NCI-H2171 (cell line): ENCODE measurements at regions not wholly inside any gene's neighbourhood (a gene's known extent, or its start where the extent isn't known, plus 50 kb on each side); places are given as distances from the start of the nearest gene placed in this dataset.

Experiments used
- DNase-seq: peaks from one replicate; lab custom pipeline; 2025; lab: John Stamatoyannopoulos, UW

DNA sequence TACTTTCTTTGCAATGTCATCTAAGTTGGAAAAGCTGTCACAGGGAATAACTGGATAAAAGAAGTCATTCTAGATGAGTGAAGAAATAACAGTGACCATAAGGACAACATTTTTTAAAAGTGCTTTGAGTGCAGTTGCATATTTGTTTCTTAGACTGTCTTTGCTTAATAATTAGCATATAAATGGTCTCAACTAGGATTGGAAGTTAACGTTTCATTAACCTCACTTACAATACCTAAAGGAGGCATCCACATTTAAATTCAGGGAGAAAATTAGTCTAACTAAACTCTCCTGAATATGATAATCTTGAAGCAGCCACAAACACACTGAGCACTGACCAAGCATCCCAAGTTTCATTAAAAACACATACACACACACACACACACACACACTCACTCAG lies 780.7 kb downstream of the PCDH18 start:
- DNase-seq: no peak

DNA sequence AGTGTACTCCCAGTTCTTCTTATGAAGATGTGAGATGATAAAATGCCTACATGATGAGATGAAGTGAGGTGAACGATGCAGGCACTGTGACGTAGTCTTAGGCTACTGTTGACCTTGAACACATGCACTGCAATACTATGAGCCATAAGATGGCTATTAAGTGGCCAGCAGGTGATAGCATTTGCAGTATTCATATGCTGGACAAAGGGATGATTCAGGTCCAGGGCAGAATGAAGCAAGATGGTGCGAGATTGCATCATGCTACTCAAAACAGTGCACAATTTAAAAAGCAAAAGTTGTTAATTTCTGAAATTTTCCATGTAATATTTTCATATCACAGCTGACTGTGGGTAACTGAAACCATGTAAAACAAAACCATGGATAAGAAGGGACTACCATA lies 781.4 kb downstream of the PCDH18 start:
- no peak for DNase-seq

DNA sequence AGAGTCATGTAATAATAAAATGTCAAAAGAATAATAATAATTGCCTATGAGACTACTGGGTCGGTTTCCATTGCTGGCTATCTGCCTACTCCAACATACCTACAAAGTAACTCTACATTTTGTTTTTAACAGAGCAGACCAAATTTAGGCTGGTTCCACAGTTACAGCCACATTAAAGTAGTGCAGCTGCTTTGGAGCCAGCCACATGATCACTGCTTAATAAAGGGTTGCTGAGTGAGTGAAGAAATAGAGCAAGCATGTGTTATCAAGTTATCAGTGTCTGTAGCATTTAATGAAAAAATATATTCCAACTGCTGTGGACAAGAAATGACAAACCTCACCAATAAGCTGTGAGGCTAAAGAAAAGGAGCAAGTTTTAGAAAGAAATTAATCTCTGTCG lies 782.3 kb downstream of the PCDH18 start:
- no peak for DNase-seq

DNA sequence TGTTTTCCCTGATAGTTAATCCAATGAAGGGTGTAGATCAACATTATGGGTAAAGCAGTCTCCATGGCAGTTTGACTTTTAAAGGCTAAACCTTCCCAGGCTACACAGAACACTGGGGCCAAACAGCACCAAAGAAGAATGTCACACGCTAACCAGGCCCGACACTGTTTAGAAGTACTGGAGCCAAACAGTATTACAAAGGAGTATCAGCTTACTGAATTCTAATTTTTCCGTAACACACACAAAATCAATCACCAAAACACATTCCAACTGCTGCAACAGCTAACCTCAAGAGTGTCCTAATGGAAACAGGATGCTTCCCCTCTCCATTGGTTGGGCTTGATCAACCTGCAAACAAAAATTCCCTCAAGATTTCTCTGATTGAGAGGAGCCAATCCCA lies 783.5 kb downstream of the PCDH18 start:
- no peak for DNase-seq

DNA sequence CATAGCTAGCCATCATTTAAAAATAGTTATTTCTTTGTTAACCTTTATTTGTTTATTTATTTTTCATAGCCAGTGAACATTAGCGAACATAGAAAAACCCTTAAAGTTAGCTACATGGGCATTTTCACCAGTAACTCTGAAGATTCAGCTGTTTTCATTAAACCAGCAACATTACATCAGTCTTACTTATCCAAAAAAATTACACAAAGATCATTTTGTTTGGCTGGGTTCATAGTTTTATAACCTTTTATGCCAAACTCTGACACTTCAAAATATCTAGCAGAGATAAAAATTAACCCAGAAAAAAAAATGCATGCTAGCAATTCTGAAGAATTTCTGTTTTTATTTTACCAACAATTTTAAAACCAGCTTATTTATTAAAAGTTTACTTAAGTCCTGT lies 784.1 kb downstream of the PCDH18 start:
- DNase-seq: no peak

DNA sequence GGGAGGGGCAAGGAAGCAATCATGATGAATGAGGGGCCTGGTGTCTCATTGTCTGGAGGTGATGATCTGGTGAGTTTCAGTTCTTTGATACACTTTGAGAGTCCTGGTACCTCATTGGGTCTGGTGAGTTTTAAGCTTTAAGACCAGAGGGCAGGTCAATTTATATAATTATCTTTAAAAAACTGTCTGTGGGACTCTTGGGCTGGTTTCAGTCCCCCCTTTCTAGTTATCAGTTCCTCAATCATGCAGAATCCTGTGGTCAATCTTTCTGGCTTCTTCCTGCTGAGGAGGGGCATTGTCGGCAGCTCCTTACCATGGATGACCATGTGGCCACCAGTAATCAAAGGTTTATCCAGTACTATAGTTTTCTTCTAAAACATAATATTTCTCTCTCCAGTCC lies 789.1 kb downstream of the PCDH18 start:
- no peak for DNase-seq

DNA sequence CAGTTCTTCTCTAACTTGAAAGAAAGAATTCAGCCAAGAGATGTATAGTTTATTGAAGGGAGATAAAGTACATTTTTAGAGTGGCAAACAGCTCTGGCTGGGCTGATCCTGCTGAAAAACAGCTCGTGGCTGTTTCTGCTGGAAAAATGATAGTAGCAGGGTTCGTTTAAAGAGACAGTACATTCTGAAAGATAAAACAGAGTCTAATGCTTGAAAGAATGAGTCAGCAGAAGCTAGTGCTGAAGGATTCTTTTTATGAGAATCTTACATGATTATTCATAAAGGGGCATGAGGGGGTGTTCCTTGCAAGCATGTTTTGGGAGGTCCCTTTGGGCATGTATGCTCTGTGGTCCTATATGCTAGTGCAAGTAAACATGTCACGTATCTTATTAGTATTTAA lies 790.0 kb downstream of the PCDH18 start:
- no peak for DNase-seq

DNA sequence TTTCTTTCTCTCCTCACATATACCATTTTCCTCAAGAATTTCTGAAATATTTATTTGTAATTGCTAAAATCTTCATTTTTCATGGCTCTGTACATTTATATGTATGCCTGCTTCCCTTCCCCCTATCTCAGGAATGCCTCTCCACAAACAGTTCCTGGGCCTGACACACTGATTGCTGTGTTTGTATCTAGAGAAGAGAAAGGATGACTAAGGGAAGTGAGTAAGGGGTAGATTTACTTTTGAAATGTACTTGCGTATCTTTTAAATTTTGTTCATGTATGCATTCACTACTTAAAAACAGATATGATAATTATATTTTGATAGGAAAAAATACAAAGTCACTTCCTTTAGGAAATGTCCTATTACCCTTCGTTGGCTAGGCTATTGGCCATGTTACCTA lies 790.8 kb downstream of the PCDH18 start:
- no peak for DNase-seq

DNA sequence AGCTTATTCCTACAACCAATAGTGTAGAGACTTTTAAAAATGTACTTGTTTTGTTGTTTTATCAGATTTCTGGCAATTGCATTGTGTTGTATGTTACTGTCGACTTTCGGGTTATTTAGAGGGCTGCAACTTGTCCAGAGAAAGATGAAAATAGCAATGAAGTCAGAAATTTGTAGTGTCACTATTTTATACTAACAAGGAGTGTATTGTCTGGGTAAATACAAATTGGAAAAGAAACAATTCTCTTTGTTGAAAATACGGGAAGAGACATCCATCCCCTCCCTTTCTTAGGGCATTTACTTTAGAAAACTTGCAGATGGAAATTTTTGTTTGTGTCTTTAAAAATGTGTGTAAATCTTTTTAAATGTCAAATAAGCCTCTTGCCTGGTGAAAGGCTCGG lies 792.0 kb downstream of the PCDH18 start:
- no peak for DNase-seq

DNA sequence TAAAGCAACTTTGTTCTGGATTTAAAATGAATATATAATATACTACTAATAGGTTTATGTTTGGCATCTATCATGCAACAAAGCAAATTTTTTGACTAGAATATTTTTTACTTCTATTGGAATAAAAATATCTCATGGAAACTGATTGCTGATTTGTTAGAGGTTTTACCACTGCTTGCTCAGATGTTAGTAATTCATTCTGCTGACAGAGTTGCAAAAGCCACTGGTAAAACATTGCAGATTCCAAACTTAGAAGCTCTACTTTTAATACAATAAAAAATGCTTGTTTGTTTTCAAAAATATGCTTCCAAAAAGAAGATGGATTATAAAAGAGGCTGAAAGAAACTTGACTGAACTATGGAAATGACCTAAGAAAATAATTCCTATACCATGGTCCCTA lies 795.2 kb downstream of the PCDH18 start:
- DNase-seq: no peak

DNA sequence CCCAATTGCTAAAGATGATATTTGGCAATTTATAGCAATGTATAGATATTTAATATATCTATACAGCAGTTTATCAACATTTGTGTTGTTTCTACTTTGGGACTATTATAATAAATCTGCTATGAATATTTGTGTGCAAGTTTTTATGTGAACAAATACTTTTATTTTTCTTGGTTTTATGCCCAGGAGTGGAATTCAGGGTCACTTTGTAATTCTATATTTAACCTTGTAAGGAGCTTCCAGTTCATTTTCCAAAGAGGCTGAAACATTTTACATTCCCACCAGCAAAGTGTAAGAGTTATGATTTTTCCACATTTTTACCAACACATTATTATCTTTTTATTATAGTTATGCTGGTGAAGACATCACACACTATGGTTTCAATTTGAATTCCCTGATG lies 801.3 kb downstream of the PCDH18 start:
- no peak for DNase-seq

DNA sequence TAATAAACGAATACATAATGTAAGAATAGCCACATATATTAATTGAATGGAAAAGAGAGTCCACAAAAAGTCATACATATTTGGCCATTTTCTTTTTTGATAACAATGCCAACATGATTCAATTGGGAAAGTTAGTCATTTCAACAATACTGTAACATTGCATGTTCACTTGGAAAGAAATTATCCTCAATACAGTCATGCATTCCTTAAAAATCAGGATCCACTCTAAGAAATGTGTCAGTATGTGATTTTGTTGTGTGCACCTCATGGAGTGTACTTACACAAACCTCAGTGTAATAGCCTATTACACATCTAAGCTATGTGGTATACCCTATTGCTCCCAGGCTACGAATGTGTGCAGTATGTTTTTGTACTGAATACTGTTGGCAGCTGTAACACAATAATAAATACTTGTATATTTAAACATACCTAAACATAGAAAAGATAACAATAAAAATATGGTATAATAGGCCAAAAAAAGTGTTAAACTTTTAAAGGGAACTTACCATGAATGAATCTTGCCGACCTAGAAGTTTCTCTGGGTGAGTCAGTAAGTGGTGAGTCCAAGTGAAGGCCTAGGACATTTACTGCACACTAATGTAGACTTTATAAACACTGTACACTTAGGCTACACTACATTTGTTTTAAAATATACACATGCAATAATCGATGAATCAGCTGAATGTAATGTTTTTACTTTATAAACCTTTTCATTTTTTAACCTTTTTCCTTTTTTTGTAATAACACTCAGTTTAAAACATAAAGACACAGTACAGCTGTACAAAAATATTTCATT lies 806.8 kb downstream of the PCDH18 start:
- no peak for DNase-seq

DNA sequence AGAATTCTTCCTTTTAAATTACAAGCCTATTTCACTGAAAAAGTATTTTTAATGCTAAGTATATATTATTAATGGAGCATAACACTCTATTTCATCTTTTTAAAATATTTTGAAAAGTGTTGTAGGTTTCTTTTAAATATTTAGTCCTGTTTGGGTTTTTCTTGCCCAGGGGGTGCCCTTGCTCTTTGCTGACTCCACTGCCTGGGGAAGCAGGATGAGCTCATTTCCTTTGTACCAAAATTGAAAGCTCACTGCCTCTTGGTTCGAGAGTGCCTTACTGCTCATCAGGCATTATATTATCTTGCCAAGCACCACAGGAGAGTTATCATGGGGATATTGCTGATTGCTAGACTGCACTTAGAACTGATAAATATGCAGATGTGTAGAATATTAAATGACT lies 819.2 kb downstream of the PCDH18 start:
- DNase-seq: no peak

DNA sequence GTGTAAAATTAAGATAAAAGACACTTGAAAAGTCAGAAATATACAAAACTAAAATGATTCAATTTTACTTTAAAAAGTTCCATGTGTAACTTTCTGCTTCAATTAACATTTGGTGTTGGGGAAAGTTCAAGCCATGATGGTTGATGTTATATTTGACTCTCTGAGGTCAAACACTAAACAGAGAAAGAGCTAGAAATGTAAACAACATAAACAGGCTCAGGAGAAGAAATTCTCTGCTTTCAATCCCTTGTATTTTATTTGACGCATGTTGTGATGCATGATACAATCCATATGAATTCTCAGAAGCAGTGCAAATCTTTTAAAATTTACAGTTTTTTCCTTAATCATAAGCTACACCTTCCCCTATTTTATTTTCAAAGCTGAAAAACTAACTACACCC lies 822.4 kb downstream of the PCDH18 start:
- no peak for DNase-seq

DNA sequence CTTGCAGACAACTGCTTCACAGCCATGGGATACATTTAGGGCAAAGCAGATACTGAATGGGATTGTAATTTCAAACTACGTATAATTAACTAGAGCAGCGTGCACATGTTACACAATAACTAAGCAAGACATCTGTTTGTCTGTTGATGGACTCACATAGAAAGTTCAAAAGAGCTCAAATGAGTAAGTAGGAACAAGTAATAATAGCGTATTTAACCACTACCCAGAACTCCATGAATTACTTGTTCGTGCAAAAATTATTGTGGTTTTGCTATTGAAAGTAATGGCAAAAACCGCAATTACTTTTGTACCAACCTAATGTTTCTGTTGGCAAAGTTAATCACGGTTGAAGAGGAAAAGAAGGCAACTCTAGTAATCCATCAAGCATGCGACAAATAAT lies 825.4 kb downstream of the PCDH18 start:
- no peak for DNase-seq

DNA sequence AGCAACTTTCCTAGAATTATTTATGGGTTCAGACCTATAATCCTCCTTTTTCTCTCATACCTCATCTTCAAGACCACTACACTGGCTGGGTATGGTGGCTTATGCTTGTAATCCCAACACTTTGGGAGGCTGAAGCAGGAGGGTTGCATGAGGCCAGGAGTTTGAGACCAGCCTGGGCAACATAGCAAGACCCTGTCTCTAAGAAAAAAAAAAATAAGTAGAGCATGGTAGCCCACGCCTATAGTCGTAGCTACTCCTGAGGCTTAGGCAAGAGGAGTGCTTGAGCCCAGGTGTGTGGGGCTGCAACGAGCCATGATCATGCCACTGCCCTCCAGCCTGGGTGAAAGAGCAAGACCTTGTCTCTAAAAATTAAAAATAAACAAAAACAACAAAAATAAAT lies 832.4 kb downstream of the PCDH18 start:
- no peak for DNase-seq

DNA sequence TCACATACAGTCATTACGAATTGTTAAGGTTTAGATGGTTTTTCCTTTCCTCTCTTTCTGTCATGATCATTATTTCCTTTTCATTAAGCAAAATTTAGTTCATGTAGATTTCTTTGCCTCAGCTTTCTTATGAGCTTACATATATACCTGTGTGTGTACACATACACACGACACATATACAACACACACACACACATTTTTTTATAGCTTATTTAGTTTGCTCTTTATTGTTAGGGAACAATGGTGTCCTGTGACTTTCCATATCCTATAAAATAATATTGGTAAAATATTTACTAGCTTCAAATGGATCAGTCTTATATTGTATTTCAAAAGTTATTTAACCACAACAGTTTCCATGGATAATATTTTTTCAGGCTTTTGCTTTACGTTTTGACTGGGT lies 840.7 kb downstream of the PCDH18 start:
- DNase-seq: no peak

DNA sequence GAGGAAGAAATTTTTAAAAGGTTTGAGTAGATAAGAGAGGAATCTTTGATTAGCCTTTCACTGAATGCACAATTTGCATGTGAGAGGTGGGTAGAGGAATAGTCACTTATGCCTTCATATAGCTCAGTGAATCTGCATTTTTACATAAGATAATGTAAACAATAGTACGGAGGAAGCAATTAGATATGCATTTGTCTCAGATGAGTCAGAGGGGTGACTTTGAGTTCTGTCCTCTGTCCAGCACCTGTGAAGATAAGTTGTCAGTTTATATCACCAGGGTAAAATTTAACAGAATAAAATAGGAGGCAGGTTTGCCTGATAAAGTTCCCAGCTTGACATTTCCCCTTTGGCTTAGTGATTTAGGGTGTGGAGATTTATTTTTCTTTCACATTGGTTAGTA lies 841.9 kb downstream of the PCDH18 start:
- DNase-seq: no peak

DNA sequence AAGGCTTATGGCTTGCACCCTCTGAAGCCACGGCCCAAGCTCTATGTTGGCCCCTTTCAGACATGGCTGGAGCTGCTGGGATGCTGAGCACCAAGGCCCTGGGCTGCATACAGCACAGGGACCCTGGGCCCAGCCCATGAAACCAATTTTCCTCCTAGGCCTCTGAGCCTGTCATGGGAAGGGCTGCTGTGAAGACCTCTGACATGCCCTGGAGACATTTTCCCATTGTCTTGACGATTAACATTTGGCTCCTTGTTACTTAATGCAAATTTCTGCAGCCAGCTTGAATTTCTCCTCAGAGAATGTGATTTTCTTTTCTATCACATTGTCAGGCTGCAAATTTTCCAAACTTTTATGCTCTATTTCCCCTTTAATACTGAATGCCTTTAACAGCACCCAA lies 844.7 kb downstream of the PCDH18 start:
- DNase-seq: no peak

DNA sequence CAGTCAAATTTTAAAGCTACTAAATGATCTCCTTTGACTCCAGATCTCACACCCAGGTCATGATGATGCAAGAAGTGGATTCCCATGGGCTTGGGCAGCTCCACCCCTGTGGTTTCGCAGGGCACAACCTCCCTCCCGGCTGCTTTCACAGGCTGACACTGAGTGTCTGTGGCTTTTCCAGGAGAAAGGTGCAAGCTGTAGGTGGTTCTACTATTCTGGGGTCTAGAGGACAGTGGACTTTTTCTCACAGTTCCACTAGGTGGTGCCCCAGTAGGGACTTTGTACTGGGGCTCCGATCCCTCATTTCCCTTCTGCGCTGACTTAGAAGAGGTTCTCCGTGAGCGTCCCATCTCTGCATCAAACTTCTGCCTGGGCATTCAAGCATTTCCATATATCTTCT lies 845.2 kb downstream of the PCDH18 start:
- no peak for DNase-seq

DNA sequence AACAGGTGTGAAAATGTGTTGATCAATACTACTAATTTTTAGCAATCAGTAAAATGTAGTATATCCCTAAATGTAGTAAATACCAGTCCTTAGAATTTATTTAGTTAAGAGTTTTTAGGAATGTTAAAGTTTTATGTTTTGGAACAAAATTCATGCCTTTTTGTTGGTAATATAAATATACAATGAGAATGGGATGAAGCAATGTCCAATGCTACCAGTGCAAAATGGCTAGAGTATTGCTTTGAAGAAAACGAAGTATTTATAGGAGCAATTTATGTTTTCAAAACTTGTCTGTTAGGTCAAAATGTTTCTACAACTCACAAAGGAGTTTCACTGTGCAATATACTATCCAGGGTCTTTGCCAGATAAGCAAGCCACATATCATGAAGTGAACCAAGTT lies 851.5 kb downstream of the PCDH18 start:
- no peak for DNase-seq

DNA sequence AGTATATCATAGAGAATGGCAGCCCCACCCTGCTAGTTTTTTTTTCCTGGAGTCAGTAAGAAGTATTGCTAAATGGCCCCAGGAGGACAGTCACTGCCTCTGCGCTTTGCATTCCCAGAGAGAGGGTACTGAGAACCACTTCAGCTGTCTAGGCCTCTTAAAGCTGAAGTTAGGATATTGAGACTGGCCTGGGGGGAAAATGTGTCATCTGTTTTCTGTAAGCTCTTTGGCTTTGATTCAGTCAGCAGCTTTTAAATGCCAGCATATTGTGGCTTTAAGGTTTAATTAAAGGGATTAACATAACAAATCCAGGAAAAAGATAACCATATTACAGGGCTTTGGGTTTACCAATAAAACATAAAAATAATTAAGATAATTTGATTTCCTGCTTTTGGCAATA lies 852.0 kb downstream of the PCDH18 start:
- DNase-seq: peak; percentile 14

DNA sequence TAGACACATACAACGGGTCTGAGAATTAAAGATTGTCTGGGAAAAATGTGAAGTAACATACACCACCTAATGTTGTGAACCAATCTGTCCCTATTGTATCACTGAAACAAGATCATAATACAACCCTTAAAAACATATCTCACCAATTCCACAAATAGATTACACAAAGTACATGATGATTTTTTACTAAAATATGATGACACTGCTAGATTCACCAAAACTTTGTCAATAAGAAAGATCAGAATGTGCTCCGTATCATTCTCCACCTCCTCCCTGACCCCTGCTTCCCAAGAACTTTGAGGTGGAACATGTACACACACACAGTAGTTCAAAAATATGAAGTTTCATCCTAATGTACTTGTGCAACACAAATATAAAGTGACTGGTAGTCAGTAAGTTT lies 862.0 kb downstream of the PCDH18 start:
- no peak for DNase-seq

DNA sequence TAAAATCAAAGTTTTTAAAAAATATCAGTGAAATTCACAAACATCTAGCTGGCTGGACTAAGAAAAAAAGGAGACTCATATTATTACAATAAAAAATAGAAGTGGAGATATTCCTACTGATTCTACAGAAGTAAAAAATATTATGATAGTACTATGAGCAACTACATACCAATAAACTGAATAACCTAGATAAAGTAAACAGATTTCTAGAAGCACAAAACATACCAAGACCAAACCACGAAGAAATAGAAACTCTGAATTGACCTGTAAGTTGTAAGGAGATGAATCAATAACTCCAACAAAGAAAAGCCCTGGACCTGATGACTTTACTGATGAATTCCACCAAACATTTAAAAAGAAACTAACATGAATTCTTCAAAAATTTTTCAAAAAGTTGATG lies 867.3 kb downstream of the PCDH18 start:
- DNase-seq: no peak

DNA sequence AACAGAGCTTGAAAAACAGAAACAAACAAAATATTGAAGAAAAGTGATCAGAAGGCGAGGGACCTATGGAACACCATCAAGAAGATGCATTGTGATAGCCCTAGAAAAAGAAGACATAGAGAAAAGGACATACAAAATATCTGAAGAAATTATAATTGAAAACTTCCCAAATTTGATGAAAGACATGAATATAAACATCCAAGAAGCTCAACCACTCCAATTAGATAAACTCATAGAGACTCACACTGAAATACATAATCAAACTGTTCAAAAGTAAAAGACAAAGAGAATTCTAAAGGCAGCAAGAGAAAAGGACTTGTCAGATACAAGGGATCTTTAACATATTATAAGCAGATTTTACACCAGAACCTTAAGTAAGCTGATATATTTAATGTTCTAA lies 869.8 kb downstream of the PCDH18 start:
- no peak for DNase-seq
